HG03196 (cell line): ENCODE measurements at regions not wholly inside any gene's neighbourhood (a gene's known extent, or its start where the extent isn't known, plus 50 kb on each side); places are given as distances from the start of the nearest gene placed in this dataset.
"Not testable (repeated sequence)": the region's sequence is repeated elsewhere in the genome, so short reads cannot be mapped to it uniquely, and the experiment has no call there.

Experiments
- ATAC-seq: cut with Tn5 transposase; IDR thresholded peaks from one replicate; pipeline ENCODE4 v1.9.1; 2021; ENCODE audit not compliant: unreplicated experiment

DNA sequence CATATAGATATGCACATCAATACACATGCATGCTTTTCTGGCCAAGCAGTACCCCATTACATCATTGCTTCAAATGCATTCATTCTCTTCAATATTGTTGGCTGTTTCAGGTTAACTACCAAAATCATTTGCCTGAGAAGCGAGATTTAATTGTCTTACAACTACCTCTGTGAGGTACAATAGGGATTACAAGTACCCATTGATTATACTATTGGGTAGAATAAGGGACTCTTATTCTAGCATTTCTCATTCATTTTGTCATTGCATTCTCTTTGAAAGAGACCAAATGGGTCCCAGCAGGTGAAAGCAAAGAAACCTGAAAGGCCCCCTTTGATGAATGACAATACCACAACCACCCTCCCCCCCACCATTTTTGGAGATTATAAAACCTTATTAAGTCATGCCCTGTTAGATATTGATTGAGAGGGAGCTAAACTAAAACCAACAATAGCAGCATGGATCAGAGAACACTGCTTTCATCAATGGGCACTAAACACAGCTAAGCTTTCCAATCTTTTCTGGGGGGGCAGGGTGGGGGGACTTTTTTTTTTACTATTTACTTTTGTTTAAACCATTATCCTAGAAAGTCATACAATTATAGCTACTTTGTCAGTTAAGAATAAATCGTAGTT lies 375.0 kb upstream of the CCNH start:
- ATAC-seq = no peak

DNA sequence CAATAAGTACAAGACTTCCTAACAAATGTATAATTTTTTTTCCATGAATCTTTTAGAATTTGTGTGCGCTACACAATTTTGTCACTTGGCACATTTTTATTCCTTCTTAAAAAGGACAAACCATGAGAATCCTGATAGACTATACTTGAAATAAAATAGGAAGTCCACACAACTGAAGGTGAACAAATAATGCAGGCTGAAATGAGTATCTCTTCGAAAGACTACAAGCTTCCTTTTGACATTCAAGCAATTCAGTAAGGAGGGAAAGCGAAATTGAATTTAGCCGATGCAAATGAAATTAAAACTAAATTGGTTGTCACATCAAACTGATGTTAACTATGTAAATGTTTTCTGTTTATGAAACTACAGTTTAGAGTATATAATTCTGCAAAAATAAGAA lies 374.4 kb upstream of the CCNH start:
- ATAC-seq = no peak

DNA sequence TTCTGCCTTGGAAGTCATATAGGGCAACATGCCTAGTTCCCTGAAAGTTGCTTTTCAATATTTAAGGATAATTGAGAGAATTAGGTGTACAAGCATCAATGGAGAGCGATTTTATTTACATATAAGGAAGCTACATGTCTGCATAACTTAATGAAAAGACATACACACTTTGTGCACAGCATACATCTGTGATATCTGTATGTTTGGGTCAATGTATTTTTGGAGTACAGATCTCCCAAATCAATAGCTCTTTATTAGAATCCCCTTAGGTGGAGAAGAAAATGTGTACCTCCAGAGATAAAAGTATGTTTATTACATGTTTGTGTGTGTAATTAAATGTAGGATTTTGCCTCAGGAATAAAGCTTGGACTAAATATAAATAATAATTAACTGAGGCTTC lies 373.7 kb upstream of the CCNH start:
- ATAC-seq = no peak

DNA sequence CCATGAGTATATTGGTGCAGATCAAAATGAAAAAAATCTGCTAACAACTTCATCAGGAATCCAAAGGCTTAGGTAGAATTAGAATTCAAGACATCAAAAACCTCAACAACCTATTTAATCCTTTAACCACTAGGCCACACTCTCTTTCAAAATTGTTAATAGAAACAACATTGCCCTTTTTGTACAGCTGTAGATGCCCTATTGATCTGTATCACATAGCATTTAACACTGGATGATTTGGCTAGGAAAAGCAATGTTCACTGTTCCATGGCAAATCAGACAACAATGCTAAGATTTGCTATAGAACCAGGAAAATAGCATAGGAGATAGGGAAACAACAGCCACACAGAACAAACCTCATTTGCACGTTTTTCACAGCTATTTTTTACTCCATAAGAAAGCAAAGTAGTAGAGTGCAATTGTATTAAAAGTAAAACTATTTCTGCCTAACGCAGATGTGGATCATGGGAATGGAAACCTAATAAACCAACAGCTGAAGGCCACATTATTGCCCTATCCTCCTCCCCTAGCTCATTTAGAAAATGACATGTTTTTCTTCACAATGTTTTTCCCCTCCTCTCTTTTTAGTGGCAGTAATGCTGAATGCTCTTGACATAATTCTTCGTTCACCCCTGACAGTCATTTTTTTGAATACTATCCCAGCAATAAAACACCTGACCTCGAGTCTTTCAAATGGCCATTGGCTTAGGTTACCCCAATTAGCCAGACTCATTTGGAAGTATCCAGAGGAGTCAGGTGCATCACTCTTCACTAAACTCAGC lies 373.0 kb upstream of the CCNH start:
- no peak for ATAC-seq

DNA sequence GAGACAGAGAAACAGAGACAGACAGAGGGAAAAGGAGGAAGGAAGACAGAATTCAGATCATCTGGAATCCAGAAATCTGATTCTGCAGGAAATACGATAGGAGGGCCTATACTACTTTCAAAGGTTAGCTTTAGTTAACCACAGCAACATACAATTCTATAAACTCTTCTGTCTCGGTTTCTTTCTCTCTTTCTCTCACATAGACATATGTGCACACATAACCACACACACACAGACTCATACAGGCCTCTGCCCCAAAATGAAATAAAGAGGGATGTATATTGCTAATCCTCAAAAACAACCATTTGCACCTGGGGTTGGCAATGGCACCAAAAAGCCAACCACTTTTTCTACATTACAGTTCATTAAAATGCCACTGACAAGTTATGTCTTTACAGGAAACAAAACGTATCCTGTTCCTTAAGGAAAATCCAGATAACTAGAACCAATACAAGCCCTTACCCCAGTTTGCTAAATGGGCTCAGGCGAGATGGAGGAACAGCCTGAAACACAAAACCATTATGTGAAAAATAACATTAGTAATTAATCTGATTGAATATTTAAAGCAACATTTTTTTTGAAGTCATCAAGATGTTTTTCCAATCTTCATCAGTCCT lies 372.3 kb upstream of the CCNH start:
- ATAC-seq = no peak

DNA sequence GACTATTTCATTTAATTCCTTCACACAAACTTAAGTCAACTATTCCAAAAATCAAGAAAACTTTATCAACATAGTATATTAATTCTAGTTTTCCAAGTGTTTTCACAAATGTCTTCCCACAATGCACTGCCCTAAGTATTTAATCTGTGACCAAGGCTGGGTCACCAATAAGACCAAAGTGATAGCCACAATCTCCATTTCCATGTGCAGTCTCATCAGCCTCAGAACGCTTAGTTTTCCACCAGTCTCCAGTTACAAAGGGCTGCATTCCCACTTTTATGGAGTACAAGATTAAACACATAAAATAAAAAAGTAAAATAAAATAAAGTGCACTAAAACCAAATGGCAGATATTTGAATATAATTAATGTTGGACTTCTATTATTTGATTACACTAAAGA lies 371.6 kb upstream of the CCNH start:
- ATAC-seq = no peak

DNA sequence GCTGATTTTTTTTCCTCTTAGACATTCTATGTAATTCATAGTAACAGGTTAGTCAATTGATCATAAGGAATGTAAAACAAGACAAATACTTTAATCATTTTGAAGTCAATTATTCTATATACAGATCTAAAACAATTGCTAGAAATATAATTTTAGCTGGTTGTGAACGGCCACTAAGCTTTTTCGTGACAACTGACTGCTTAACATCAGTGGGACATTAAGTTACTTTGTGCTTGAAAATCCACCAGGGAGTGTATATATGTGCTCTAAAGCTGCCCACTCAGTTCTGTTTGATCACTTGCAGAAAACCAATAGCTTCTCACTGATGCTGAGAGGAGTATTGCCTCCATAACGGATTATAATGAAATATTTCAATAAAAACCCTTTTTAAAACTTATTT lies 370.2 kb upstream of the CCNH start:
- ATAC-seq = no peak

DNA sequence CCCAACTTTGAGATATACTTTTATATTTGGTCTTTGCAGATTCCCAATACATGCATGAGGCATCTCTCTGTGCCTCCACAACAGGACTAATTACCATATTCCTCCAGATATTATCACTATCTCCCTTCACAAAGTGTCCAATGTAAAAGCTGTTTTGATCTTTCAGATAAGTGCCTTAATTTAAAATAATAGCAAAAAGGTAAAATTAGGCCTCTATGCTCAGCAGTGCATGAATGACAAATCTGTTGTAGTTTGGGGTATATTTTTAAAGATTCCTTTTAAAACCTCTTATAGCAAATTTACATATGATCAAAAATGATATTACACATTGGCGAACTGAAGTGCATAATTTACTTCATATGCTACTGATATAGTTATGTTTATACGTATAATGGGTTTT lies 369.2 kb upstream of the CCNH start:
- ATAC-seq = no peak

DNA sequence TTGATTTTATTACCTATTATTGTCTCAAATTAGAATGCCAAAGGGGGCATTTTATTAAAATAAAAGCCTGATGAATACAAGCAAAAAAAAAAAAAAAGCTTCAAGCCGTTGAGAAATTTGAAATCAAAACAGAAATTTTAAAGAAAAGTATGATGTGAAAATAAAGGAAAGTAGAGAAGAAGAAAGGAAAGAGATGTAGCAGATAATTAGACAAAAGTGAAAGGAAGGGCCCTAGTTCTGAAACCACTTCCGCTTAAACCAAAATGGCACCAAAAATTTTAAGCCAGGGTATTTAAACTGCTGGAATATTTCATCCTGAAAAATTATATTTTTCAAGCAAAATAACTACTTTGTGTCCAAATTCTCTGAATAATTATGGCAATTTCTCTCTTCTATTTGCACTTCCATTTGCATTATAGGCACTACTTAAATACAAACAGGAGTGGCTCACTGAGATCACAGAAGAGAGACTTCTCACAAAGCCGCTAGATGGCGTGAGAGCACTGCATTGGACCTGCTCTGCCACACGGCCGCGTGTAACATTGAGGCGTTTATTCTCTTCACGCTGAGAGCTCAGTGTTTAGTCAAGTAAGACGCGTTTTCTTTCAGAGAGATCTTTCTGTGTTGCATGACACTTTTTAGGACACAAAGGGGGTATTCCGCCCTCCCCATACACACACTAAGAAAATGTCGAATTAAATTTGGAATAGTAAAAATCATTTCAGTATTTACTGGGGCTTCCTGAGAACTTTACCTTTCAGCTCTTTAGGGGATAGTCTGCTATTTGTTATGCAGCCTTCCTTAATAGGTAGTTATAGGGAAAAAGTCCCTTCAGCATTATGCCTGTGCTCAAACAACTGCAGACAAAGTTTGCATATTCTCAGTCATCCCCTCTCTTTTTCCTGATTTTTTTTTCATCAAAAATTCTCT lies 368.4 kb upstream of the CCNH start:
- peak; percentile 99 for ATAC-seq

DNA sequence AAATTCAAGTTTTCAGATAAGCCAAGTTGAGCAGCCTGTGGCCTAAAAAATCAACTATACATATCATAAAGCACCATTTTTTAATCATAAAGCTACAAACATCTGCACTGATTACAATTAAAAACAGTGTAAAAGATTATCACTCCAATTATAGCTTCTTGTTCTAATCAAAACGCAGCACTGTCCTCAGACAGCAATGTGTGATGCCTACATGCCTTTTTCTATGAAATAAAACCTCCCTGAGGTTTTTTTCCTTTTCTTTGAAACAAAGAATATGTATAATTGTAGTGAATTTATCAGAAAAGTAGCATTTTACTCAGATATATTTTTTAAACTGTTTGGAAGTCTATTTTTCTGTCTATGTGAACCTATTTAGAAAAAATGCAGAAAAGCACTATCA lies 366.1 kb upstream of the CCNH start:
- no peak for ATAC-seq

DNA sequence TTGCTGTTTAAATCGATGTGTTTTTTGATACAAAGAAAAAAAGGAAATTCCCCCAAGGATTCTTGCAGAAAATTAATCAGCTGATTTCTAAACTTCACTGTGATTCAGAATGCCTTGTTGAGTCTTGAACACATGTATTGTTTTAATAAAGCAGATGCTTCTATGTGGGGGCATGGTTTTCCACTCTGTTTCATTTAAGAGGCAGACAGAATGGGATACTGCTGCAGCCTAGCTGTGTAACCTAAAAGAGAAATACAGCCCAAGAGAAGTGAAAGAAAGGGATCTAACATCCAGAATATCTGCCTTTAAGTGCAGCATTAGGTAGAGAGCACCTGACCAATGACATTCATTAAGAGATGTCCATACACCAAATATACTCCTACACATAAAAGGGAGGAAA lies 365.1 kb upstream of the CCNH start:
- ATAC-seq = no peak

DNA sequence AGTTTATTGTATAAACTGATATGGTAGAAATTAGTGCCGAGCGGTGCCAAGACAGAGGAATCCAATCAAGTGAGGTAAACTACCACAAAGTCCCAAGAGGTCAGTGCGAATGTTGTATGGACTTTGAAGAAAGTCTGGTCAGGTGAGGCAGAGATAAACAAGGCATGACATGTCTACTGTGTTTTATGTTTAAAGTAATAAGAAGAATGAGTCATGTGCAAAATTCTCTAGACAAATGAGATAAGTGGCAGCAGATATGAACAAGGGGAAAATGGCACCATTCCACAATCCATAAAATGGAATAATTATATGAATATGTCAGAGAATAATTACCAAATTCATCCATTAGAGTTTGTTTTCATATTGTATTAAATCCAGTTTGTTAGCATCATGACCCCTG lies 364.1 kb upstream of the CCNH start:
- no peak for ATAC-seq

DNA sequence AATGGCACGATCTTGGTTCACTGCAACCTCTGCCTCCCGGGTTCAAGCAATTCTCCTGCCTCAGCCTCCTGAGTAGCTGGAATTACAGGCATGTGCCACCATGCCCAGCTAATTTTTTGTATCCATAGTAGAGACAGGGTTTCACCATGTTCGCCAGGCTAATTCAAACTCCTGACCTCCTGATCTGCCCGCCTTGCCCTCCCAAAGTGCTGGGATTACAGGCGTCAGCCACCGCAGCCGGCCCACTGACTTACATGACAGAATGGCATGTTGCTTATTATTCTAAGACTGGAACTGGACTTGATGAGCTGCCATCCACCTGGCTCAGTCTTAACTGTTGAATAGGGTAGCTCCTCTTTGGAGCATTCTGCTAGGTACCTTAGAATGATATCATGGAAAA lies 363.6 kb upstream of the CCNH start:
- not testable (repeated sequence) for ATAC-seq

DNA sequence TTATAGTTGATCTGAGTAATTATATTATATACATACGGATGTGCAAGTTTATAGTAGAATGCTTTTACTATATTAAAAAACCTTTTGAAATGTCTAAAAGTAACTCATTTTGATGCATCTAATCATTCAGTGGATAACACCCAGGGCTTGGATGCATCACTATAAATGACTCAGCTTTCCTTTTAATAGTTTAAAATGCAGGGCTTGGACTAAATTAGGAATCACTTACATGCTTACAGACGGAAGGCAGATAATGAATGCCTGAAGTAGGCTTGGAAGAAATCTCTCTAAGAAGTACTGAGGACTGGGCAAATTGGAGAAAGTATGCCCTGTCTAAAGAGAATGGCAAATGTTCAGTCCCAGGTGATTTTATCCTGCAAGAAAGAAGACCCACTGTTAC lies 362.5 kb upstream of the CCNH start:
- no peak for ATAC-seq

DNA sequence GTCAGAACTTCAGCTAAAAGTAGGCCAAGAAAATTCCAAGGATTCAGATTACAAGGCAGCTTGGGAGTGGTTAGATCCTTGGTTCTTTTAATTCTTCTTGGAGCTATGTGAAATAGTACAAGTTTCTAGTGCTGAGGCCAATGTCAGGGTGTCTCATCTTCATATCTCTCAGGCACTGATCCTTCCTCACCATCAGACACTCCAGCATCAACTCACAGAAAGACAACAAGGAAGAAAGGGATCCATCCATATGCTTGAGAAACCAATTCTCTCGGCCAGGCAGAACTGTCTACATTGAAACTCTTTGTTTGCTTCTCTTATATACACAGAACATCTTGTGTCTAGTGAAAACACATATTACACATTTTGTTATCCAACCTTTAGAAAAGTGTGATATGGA lies 362.1 kb upstream of the CCNH start:
- no peak for ATAC-seq

DNA sequence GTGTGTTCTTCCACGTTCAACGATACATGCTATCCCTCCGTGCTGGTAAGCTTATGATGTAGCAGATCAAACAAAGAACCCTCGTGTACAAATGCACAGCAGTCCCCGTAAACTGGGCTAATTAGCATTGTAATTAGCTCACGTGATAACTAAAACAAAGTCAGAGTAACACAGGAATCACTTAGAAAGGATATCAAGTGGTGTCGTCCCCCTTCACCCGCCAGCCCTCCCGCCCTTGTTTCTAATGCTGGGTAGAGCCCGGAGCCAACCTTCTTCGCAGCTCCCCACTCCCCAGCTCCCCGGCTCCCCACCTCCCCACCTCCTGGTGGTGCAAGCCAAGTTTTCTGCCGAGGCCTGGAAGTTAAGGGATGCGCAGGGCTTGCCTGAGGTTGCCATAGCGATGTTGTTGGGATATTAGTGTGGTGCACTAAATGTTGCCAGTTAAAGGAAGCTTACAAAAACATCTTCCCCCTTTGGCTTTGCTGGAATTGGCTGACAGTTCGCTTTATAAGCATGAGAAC lies 357.9 kb upstream of the CCNH start:
- no peak for ATAC-seq

DNA sequence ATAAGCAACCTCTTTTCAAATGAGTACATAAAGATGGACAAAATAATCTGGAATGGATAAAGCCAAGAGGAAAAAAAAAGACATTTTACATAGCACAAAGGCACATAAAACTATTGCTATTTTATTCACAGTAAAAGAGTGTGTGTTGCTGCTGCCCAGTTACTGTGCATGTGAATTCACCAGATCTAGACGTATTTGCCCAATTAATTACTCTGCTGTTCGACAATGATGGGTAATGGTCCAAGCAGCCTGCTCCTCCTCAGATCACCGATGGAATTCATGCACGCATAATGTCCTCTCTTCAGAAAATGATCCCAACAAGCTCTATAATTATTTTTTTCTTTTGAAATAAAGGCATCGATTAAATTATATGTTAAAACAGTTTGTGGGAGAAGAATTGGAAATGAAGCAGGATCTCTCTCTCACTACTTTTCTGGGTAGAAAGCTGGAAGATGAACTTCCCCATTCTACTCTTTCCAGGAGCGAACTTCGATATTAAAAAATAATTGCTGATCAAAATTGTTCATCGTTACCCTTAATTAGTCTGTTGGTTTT lies 357.4 kb upstream of the CCNH start:
- ATAC-seq = no peak

DNA sequence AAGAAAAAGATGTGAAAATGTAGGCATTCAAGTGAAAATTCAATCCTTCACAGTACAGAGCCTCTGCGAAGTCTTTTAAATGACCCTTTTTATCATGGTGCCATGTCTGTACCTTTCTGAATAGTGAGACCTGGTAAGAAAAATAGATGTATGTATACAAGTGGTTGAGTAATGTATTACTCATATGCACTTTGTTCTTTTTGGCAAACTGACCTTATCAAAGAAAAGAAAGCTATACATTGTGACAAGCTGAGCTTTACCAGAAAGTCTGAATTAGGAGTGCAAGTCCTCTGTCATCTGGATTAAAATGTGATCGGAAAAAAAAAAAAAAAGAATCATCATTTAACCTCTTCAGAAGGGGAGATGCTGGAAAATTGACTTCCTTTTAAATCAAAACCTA lies 356.4 kb upstream of the CCNH start:
- no peak for ATAC-seq

DNA sequence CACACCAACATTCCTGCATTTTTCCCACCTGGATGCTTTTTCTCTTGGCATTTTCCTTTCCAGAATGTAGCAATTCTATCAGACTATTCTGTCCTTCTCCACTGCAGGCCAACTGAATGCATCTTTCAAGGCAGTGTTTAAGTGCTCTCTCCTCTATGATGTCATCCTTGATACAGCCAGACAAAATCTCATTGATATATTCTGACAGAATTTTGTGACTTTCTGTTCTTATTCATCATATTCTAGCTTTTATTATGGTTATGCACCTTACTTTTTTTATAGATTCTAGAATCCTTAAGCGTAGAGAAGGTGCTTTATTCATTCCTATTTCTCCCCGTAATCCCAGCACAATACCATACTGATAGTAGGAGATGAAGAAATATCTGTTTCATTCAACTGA lies 355.5 kb upstream of the CCNH start:
- ATAC-seq = no peak

DNA sequence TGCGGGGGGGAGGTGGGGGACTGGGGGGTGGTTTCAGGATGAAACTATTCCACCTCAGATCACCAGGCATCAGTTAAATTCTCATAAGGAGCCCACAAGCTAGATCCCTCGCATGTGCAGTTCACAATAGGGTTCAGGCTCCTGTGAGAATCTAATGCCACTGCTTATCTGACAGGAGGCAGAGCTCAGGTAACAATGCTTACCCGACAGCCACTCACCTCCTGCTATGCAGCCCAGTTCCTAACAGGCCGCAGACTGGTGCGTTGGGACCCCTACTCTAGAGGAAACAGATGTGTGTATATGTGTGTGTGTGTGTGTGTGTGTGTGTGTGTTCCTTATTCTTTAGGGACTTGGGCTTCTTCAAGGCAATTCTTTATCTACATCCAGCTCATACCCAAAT lies 352.3 kb upstream of the CCNH start:
- ATAC-seq = no peak

DNA sequence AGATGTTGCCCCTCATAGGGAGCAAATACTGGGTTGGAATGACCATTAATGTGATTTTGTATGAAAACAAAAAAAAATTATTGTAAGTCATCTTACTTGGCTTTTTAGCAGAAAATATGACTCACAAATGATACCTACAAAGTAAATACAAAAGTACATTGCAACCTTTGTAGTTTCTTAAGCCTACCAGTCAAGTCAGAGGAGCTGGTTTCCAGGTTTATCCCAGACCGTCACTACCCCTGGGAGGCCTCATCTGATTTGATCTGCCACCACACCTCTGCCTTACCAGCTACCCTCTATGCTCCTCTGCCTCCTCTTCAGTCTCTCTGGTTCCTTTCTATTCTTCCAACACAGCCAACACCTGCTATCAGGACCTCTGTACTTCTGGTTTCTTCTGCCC lies 349.9 kb upstream of the CCNH start:
- no peak for ATAC-seq
